ENCODE measurements at regions not wholly inside any gene's neighbourhood (a gene's known extent, or its start where the extent isn't known, plus 50 kb on each side); places are given as distances from the start of the nearest gene placed in this dataset.
"Not testable (repeated sequence)": the region's sequence is repeated elsewhere in the genome, so short reads cannot be mapped to it uniquely, and the experiment has no call there.

- no peak for DNase-seq (ENCODE audit: low read depth)
- no peak overlapping the region for H3K4me3 ChIP-seq (ENCODE audit: low read depth, low read length)
- TF ChIP-seq CTCF (IDR thresholded peaks at IDR 0.05; ENCODE audit: insufficient read depth, low read depth, low read length), result no peak
These were observed 1372.7 kb downstream of the GATA3 start for GRCh38 chr10:9427209-9427608.

GRCh38 chr10:9437131-9437530, 1382.6 kb downstream of the GATA3 start:
- no peak for TF ChIP-seq CTCF (IDR thresholded peaks at IDR 0.05; ENCODE audit: insufficient read depth, low read depth, low read length)
- no peak for DNase-seq (ENCODE audit: low read depth)
- no peak overlapping the region for H3K4me3 ChIP-seq (ENCODE audit: low read depth, low read length)

- no peak overlapping the region for H3K4me3 ChIP-seq (ENCODE audit: low read depth, low read length)
- TF ChIP-seq CTCF (IDR thresholded peaks at IDR 0.05; ENCODE audit: insufficient read depth, low read depth, low read length), result no peak
- no peak for DNase-seq (ENCODE audit: low read depth)
These were observed 1389.3 kb downstream of the GATA3 start for GRCh38 chr10:9443758-9444157.

- no peak overlapping the region for H3K4me3 ChIP-seq (ENCODE audit: low read depth, low read length)
- no peak for DNase-seq (ENCODE audit: low read depth)
- TF ChIP-seq CTCF (IDR thresholded peaks at IDR 0.05; ENCODE audit: insufficient read depth, low read depth, low read length), result no peak
These were observed 1395.0 kb downstream of the GATA3 start for GRCh38 chr10:9449530-9449929.

- TF ChIP-seq CTCF (IDR thresholded peaks at IDR 0.05; ENCODE audit: insufficient read depth, low read depth, low read length), result no peak
- no peak overlapping the region for H3K4me3 ChIP-seq (ENCODE audit: low read depth, low read length)
- no peak for DNase-seq (ENCODE audit: low read depth)
These were observed 1396.3 kb downstream of the GATA3 start for GRCh38 chr10:9450801-9451200.

- H3K4me3 ChIP-seq (ENCODE audit: low read depth, low read length), result no peak overlapping the region
- no peak for TF ChIP-seq CTCF (IDR thresholded peaks at IDR 0.05; ENCODE audit: insufficient read depth, low read depth, low read length)
- no peak for DNase-seq (ENCODE audit: low read depth)
These were observed 1396.8 kb downstream of the GATA3 start for GRCh38 chr10:9451211-9451773.

- DNase-seq (ENCODE audit: low read depth), result no peak
- TF ChIP-seq CTCF (IDR thresholded peaks at IDR 0.05; ENCODE audit: insufficient read depth, low read depth, low read length), result no peak
- H3K4me3 ChIP-seq (ENCODE audit: low read depth, low read length), result no peak overlapping the region
These were observed 1397.6 kb downstream of the GATA3 start for GRCh38 chr10:9452056-9452455.

- DNase-seq (ENCODE audit: low read depth), result not testable (repeated sequence)
These were observed 1399.4 kb downstream of the GATA3 start for GRCh38 chr10:9453871-9454270.

More at GRCh38 chr10:9453871-9454270, 1399.4 kb downstream of the GATA3 start:
- not testable (repeated sequence) for H3K4me3 ChIP-seq (ENCODE audit: low read depth, low read length)
